ENCODE measurements at regions not wholly inside any gene's neighbourhood (a gene's known extent, or its start where the extent isn't known, plus 50 kb on each side); places are given as distances from the start of the nearest gene placed in this dataset.

- H3K36me3 ChIP-seq, result no peaks in the 10 kb centered on the region
- no peak for DNase-seq
- peaks cover 18% of the 10 kb centered on the region for H3K4me1 ChIP-seq
- H3K9me3 ChIP-seq (replicated peaks), result no peaks in the 10 kb centered on the region
- H3K4me3 ChIP-seq, result no peak overlapping the region
- no peaks in the 10 kb centered on the region for H3K27me3 ChIP-seq
- H3K27ac ChIP-seq, result no peak overlapping the region
Observed at GRCh38 chr5:103927739-103928138, 365.1 kb upstream of the NUDT12 start.

GRCh38 chr5:103923616-103924168, 361.1 kb upstream of the NUDT12 start:
- DNase-seq, result peak; percentile 17 to 47
- Histone ChIP-seq H3K4me1 (peaks cover 22% of the 10 kb centered on the region), H3K27me3 (no peaks in the 10 kb centered on the region), H3K4me3 (no peak overlapping the region), H3K27ac (no peak overlapping the region), H3K36me3 (no peaks in the 10 kb centered on the region), H3K9me3 (replicated peaks) (no peaks in the 10 kb centered on the region)

GRCh38 chr5:103919506-103919905, 356.9 kb upstream of the NUDT12 start:
- Histone ChIP-seq H3K36me3 (no peaks in the 10 kb centered on the region), H3K9me3 (replicated peaks) (no peaks in the 10 kb centered on the region), H3K27ac (peak overlapping the region; percentile 58), H3K4me3 (no peak overlapping the region), H3K27me3 (no peaks in the 10 kb centered on the region), H3K4me1 (peaks cover 49% of the 10 kb centered on the region)
- DNase-seq, result no peak

- Histone ChIP-seq H3K4me3 (no peak overlapping the region), H3K9me3 (replicated peaks) (no peaks in the 10 kb centered on the region), H3K4me1 (peaks cover 50% of the 10 kb centered on the region), H3K36me3 (no peaks in the 10 kb centered on the region), H3K27me3 (no peaks in the 10 kb centered on the region), H3K27ac (peak overlapping the region; percentile 58)
- DNase-seq, result peak; percentile 42 to 60
Observed at GRCh38 chr5:103918668-103919367, 356.2 kb upstream of the NUDT12 start.

- no peak for DNase-seq
- Histone ChIP-seq H3K9me3 (replicated peaks) (no peaks in the 10 kb centered on the region), H3K4me3 (no peak overlapping the region), H3K4me1 (peaks cover 45% of the 10 kb centered on the region), H3K27me3 (no peaks in the 10 kb centered on the region), H3K27ac (no peak overlapping the region), H3K36me3 (no peaks in the 10 kb centered on the region)
Observed at GRCh38 chr5:103915081-103915480, 352.5 kb upstream of the NUDT12 start.

- Histone ChIP-seq H3K36me3 (no peaks in the 10 kb centered on the region), H3K4me1 (peaks cover 15% of the 10 kb centered on the region), H3K27me3 (no peaks in the 10 kb centered on the region), H3K27ac (no peak overlapping the region), H3K4me3 (no peak overlapping the region), H3K9me3 (replicated peaks) (no peaks in the 10 kb centered on the region; the same call in 1 of the 2 replicates)
- DNase-seq, result no peak
Observed at GRCh38 chr5:103910786-103911185, 348.2 kb upstream of the NUDT12 start.

GRCh38 chr5:103910011-103910410, 347.4 kb upstream of the NUDT12 start:
- Histone ChIP-seq H3K4me1 (peaks cover 7% of the 10 kb centered on the region; the same call in 1 of the 2 replicates), H3K27ac (no peak overlapping the region), H3K36me3 (no peaks in the 10 kb centered on the region), H3K9me3 (replicated peaks) (no peaks in the 10 kb centered on the region; the same call in 1 of the 2 replicates), H3K27me3 (no peaks in the 10 kb centered on the region), H3K4me3 (no peak overlapping the region)
- DNase-seq, result no peak

- Histone ChIP-seq H3K36me3 (no peaks in the 10 kb centered on the region), H3K4me1 (peaks cover 3% of the 10 kb centered on the region; the same call in 1 of the 2 replicates), H3K27me3 (no peaks in the 10 kb centered on the region), H3K9me3 (replicated peaks) (no peaks in the 10 kb centered on the region; the same call in 1 of the 2 replicates), H3K4me3 (no peak overlapping the region), H3K27ac (no peak overlapping the region)
- no peak for DNase-seq
Observed at GRCh38 chr5:103909391-103909790, 346.8 kb upstream of the NUDT12 start.

GRCh38 chr5:103908336-103909080, 345.9 kb upstream of the NUDT12 start:
- H3K9me3 ChIP-seq (replicated peaks), result no peaks in the 10 kb centered on the region; the same call in 1 of the 2 replicates
- no peak overlapping the region for H3K27ac ChIP-seq
- no peak overlapping the region for H3K4me3 ChIP-seq
- DNase-seq, result no peak
- H3K27me3 ChIP-seq, result no peaks in the 10 kb centered on the region
- no peaks in the 10 kb centered on the region; the same call in 1 of the 2 replicates for H3K4me1 ChIP-seq
- no peaks in the 10 kb centered on the region for H3K36me3 ChIP-seq

GRCh38 chr5:103907001-103907400, 344.4 kb upstream of the NUDT12 start:
- H3K27me3 ChIP-seq, result no peaks in the 10 kb centered on the region

GRCh38 chr5:103904651-103905050, 342.1 kb upstream of the NUDT12 start:
- DNase-seq, result no peak
- no peaks in the 10 kb centered on the region for H3K36me3 ChIP-seq
- no peaks in the 10 kb centered on the region; the same call in 1 of the 2 replicates for H3K4me1 ChIP-seq
- no peaks in the 10 kb centered on the region; the same call in 1 of the 2 replicates for H3K9me3 ChIP-seq (replicated peaks)
- no peak overlapping the region for H3K4me3 ChIP-seq
- H3K27me3 ChIP-seq, result no peaks in the 10 kb centered on the region
- H3K27ac ChIP-seq, result no peak overlapping the region

More at GRCh38 chr5:103907001-103907400, 344.4 kb upstream of the NUDT12 start:
- DNase-seq, result no peak
- no peaks in the 10 kb centered on the region; the same call in 1 of the 2 replicates for H3K9me3 ChIP-seq (replicated peaks)
- no peaks in the 10 kb centered on the region; the same call in 1 of the 2 replicates for H3K4me1 ChIP-seq
- no peaks in the 10 kb centered on the region for H3K36me3 ChIP-seq
- H3K4me3 ChIP-seq, result no peak overlapping the region
- H3K27ac ChIP-seq, result no peak overlapping the region

GRCh38 chr5:103902893-103903292, 340.3 kb upstream of the NUDT12 start:
- Histone ChIP-seq H3K27me3 (no peaks in the 10 kb centered on the region), H3K27ac (no peak overlapping the region), H3K4me3 (no peak overlapping the region), H3K4me1 (no peaks in the 10 kb centered on the region; the same call in 1 of the 2 replicates), H3K9me3 (replicated peaks) (no peaks in the 10 kb centered on the region; the same call in 1 of the 2 replicates), H3K36me3 (no peaks in the 10 kb centered on the region)
- no peak for DNase-seq

GRCh38 chr5:103901885-103902284, 339.3 kb upstream of the NUDT12 start:
- H3K4me1 ChIP-seq, result no peaks in the 10 kb centered on the region; the same call in 1 of the 2 replicates
- no peak overlapping the region for H3K27ac ChIP-seq
- no peak overlapping the region for H3K4me3 ChIP-seq
- no peaks in the 10 kb centered on the region for H3K27me3 ChIP-seq
- H3K9me3 ChIP-seq (replicated peaks), result no peaks in the 10 kb centered on the region; the same call in 1 of the 2 replicates
- no peak for DNase-seq
- no peaks in the 10 kb centered on the region for H3K36me3 ChIP-seq

GRCh38 chr5:103896593-103896992, 334.0 kb upstream of the NUDT12 start:
- H3K4me1 ChIP-seq, result peaks cover 5% of the 10 kb centered on the region
- no peaks in the 10 kb centered on the region for H3K27me3 ChIP-seq
- no peak for DNase-seq
- H3K4me3 ChIP-seq, result no peak overlapping the region
- no peak overlapping the region for H3K27ac ChIP-seq
- H3K9me3 ChIP-seq (replicated peaks), result no peaks in the 10 kb centered on the region; the same call in 1 of the 2 replicates
- H3K36me3 ChIP-seq, result no peaks in the 10 kb centered on the region

GRCh38 chr5:103895738-103896137, 333.1 kb upstream of the NUDT12 start:
- no peak for DNase-seq
- no peak overlapping the region for H3K4me3 ChIP-seq
- H3K27ac ChIP-seq, result no peak overlapping the region
- H3K36me3 ChIP-seq, result no peaks in the 10 kb centered on the region
- no peaks in the 10 kb centered on the region; the same call in 1 of the 2 replicates for H3K9me3 ChIP-seq (replicated peaks)
- no peaks in the 10 kb centered on the region for H3K27me3 ChIP-seq
- peaks cover 5% of the 10 kb centered on the region for H3K4me1 ChIP-seq

All from SJCRH30 (cell line).